HL-60 (cell line): ENCODE measurements at regions not wholly inside any gene's neighbourhood (a gene's known extent, or its start where the extent isn't known, plus 50 kb on each side); places are given as distances from the start of the nearest gene placed in this dataset.

ENCODE experiments used
- CTCF ChIP-seq: IDR thresholded peaks from one replicate; pipeline ENCODE4 v1.5.1; 2011; ENCODE audit warnings: low read length, control low read depth, inconsistent platforms; ENCODE audit not compliant: insufficient read depth
- GABPA ChIP-seq: IDR thresholded peaks from 2 replicates; pipeline ENCODE4 v1.6.1; 2012; ENCODE audit warnings: low read depth
- POLR2AphosphoS5 ChIP-seq: IDR thresholded peaks from 2 replicates; pipeline ENCODE4 v1.6.1; 2012; ENCODE audit warnings: low read depth
- SPI1 ChIP-seq: IDR thresholded peaks from 2 replicates; pipeline ENCODE4 v1.6.1; 2012; ENCODE audit warnings: low read depth, mild to moderate bottlenecking, borderline replicate concordance

- TF ChIP-seq GABPA (no peak), SPI1 (no peak), CTCF (no peak), POLR2AphosphoS5 (no peak)
Observed at GRCh38 chr4:148984951-148985350, 542.7 kb upstream of the NR3C2 start.
